RWPE1 (cell line): ENCODE measurements at regions not wholly inside any gene's neighbourhood (a gene's known extent, or its start where the extent isn't known, plus 50 kb on each side); places are given as distances from the start of the nearest gene placed in this dataset.

Experiments
- CTCF ChIA-PET: fragments of 350-600 bp; sonication (Branson Sonifier 250); formaldehyde crosslinking; extraction: SDS; loops from one replicate; lab custom pipeline; 2021; lab: Yijun Ruan, JAX
- POLR2A ChIA-PET: fragments of 400-600 bp; formaldehyde crosslinking; extraction: SDS; loops from one replicate; lab custom pipeline; 2020; ENCODE audit warnings: antibody characterized with exemption; ENCODE audit not compliant: low non-redundant PET; lab: Yijun Ruan, JAX
- DNase-seq: peaks from one replicate; pipeline ENCODE4 v3.0.0; 2012; ENCODE audit warnings: low spot score
- H3K27ac ChIP-seq: fragments of 450-650 bp; 2 replicates; pipeline ENCODE4 v1.5.1; 2017
- CTCF ChIP-seq: fragments of 450-650 bp; conservative IDR thresholded peaks from 2 replicates; pipeline ENCODE4 v1.5.1; 2017; ENCODE audit warnings: low read depth, mild to moderate bottlenecking

DNA sequence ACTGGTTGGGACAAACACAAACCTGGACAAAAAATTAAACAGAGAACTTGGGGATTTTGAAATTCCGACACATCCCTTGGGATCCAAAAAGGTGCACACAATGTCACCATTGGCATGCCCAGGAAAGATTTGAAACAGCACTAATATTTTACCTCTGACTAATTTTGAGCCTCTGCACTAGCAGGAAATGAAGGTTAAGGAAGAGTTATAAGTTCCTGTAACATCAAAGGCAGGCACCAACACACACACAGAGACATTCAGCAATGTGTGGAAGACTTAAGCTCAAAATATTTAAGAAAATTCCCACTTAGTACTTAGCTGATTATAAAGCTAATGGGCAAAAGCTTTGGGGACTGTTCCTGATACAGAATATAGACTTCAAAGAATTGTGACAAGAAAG is 247.0 kb downstream of the CDH9 start:
- POLR2A ChIA-PET, result no interaction called here
- no peak overlapping the region for H3K27ac ChIP-seq
- CTCF ChIA-PET, result interaction anchor here (0.6 kb wide), 1 partner anchor 80 kb away, joined by 3 read pairs; no protein-coding TSS in a partner anchor
- TF ChIP-seq CTCF, result no peak
- DNase-seq, result no peak

- CTCF ChIA-PET, result no interaction called here
- TF ChIP-seq CTCF, result no peak
- POLR2A ChIA-PET, result no interaction called here
- DNase-seq, result no peak
- H3K27ac ChIP-seq, result no peak overlapping the region
These were observed 247.4 kb downstream of the CDH9 start for GRCh38 chr5:26791021-26791420.

DNA sequence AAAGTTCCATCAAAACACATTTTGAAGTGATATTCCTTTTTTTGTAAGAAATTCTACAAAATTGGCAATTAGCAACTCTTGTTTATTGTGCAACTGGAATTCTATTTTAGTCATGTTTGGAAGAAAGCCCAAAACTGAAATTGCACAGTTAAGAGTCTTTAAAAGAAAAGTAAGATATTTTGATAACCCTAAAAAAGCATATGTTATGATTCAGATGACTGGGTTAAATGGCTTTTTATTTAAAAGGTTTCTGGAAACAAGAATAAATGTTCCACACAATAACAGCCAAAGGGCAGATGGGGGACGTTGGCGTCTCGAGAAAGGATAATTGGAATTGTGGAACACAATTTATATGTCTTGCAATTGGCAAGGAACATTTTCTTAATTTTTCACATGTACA is 275.2 kb downstream of the CDH9 start:
- ChIA-PET CTCF (no interaction called here), POLR2A (no interaction called here)
- DNase-seq, result no peak
- no peak overlapping the region for H3K27ac ChIP-seq
- no peak for TF ChIP-seq CTCF

DNA sequence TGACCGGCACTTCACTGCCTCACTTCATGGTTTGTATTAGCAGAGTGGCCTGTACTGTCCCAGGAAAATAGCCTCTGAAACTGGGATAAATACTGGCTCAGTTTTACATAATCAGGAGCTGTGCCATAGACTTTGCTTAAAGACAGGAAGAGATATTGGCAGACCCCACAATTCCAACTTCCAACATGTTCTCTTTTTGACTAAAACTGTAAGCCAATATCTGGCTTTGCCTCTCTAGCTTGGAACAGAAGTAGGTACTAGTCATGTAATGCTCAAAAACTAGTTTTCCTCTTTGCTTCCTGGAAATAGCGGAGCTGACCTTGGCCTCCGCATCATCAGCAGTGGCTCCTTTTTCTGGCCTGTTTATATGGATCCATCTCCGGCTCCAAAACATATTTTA is 276.9 kb downstream of the CDH9 start:
- no peak for DNase-seq
- H3K27ac ChIP-seq, result no peak overlapping the region
- no peak for TF ChIP-seq CTCF
- ChIA-PET CTCF (no interaction called here), POLR2A (no interaction called here)

DNA sequence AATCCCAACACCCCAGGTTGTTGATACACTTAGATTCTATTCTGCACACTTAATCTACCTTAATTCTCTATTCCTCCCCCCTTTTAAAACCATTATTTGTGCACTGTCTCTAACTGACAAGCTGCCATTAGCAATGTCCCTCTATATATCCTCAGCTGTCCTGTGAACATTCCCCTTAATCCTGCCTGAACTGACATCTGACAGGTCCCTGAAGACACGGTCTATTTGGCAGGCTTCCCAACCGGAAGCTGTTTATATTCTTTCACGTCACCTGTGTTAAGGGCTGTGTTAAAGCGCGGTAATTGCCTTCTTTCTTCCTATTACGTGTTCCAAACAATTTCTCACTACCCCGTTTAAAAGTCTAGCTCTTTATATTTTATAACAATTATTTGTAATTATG is 277.3 kb downstream of the CDH9 start:
- no peak overlapping the region for H3K27ac ChIP-seq
- ChIA-PET POLR2A (no interaction called here), CTCF (no interaction called here)
- no peak for DNase-seq
- no peak for TF ChIP-seq CTCF

- DNase-seq, result no peak
- no peak for TF ChIP-seq CTCF
- POLR2A ChIA-PET, result no interaction called here
- CTCF ChIA-PET, result no interaction called here
- H3K27ac ChIP-seq, result no peak overlapping the region
These were observed 280.4 kb downstream of the CDH9 start for GRCh38 chr5:26757941-26758340.

DNA sequence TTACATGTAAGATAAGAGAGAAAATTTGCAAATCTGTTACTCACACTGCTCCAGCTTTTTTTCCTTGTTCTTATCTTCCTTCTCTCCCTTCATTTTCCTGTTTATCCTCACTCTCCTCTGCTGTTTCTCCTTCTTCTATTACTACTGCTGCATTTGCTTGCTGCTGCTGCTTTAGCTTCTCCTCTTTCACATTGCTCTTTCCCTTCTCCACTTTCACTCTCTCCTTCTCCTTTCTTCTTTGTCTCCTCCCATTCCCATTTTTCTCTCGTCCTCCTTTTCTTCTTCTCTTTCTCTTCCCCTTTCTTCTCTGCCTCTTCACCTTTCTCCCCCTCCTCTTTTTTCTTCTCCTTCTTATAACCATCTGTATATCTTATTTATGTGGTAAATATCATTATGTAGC is 288.6 kb downstream of the CDH9 start:
- POLR2A ChIA-PET, result no interaction called here
- no peak overlapping the region for H3K27ac ChIP-seq
- no peak for TF ChIP-seq CTCF
- no peak for DNase-seq
- CTCF ChIA-PET, result no interaction called here
